GM23338 (cell line): ENCODE measurements at regions not wholly inside any gene's neighbourhood (a gene's known extent, or its start where the extent isn't known, plus 50 kb on each side); places are given as distances from the start of the nearest gene placed in this dataset.

Experiments
- ATAC-seq: fragments of 200-7000 bp; cut with Tn5 transposase; 3 replicates; pipeline ENCODE4 v1.9.1; 2020
- DNase-seq: peaks from one replicate; pipeline ENCODE4 v3.0.0-alpha.2; 2015; ENCODE audit warnings: low spot score
- H2AFZ ChIP-seq: fragments of 200-600 bp; sonication (generic); 2 replicates; pipeline ENCODE4 v1.8.0; 2016; ENCODE audit warnings: antibody characterized with exemption, mild to moderate bottlenecking, moderate library complexity
- H3F3A ChIP-seq: fragments of 200-600 bp; sonication (generic); replicated peaks from 2 replicates; pipeline ENCODE4 v1.8.0; 2017; ENCODE audit warnings: antibody characterized with exemption, mixed run types, low read depth
- H3K27ac ChIP-seq: fragments of 200-600 bp; sonication (generic); 2 replicates; pipeline ENCODE4 v1.6.1; 2016; ENCODE audit warnings: low read depth
- H3K27me3 ChIP-seq: fragments of 200-600 bp; sonication (generic); 2 replicates; pipeline ENCODE4 v1.8.0; 2016; ENCODE audit warnings: mild to moderate bottlenecking, mixed run types, moderate library complexity; ENCODE audit not compliant: insufficient read depth
- H3K36me3 ChIP-seq: fragments of 200-600 bp; sonication (generic); 2 replicates; pipeline ENCODE4 v1.8.0; 2016; ENCODE audit warnings: mild to moderate bottlenecking; ENCODE audit not compliant: insufficient read depth
- H3K4me1 ChIP-seq: fragments of 200-600 bp; sonication (generic); 2 replicates; pipeline ENCODE4 v1.8.0; 2016; ENCODE audit warnings: mild to moderate bottlenecking, moderate library complexity; ENCODE audit not compliant: insufficient read depth
- H3K4me2 ChIP-seq: fragments of 200-600 bp; sonication (generic); 2 replicates; pipeline ENCODE4 v1.7.1; 2017; ENCODE audit warnings: mixed run types
- H3K4me3 ChIP-seq: fragments of 200-600 bp; sonication (generic); 2 replicates; pipeline ENCODE4 v1.6.1; 2016; ENCODE audit warnings: mixed run types
- H3K79me2 ChIP-seq: fragments of 200-600 bp; sonication (generic); replicated peaks from 2 replicates; pipeline ENCODE4 v1.8.0; 2017; ENCODE audit warnings: mild to moderate bottlenecking; ENCODE audit not compliant: insufficient read depth
- H3K9me2 ChIP-seq: fragments of 200-600 bp; sonication (generic); 2 replicates; pipeline ENCODE4 v1.8.0; 2017; ENCODE audit not compliant: insufficient read depth
- H4K20me1 ChIP-seq: fragments of 200-600 bp; sonication (generic); replicated peaks from 2 replicates; pipeline ENCODE4 v1.8.0; 2017; ENCODE audit warnings: mild to moderate bottlenecking; ENCODE audit not compliant: insufficient read depth
- H3K27ac Mint-ChIP-seq: 2 replicates; pipeline ENCODE4 v1.8.0; 2020; ENCODE audit warnings: inconsistent platforms, mild to moderate bottlenecking, moderate library complexity, mixed read lengths
- H3K27me3 Mint-ChIP-seq: 3 replicates; pipeline ENCODE4 v1.8.0; 2022; ENCODE audit warnings: low read depth, mild to moderate bottlenecking, moderate library complexity, mixed read lengths, inconsistent platforms; ENCODE audit not compliant: insufficient read depth, poor library complexity
- H3K36me3 Mint-ChIP-seq: 3 replicates; pipeline ENCODE4 v1.8.0; 2021; ENCODE audit warnings: low read depth, mild to moderate bottlenecking, inconsistent platforms, moderate library complexity, mixed read lengths
- H3K4me1 Mint-ChIP-seq: 3 replicates; pipeline ENCODE4 v1.8.0; 2020; ENCODE audit warnings: mild to moderate bottlenecking, inconsistent platforms, mixed read lengths
- H3K4me3 Mint-ChIP-seq: 3 replicates; pipeline ENCODE4 v1.8.0; 2021; ENCODE audit warnings: moderate library complexity, mild to moderate bottlenecking, inconsistent platforms, mixed read lengths
- H3K9me3 Mint-ChIP-seq: 3 replicates; pipeline ENCODE4 v1.8.0; 2020; ENCODE audit warnings: moderate library complexity, mild to moderate bottlenecking, inconsistent platforms, mixed read lengths
- CREB1 ChIP-seq: fragments of 250-450 bp; sonication (Bioruptor Pico); IDR thresholded peaks from 2 replicates; pipeline ENCODE4 v1.5.0; 2020; ENCODE audit warnings: low read depth, mild to moderate bottlenecking, moderate library complexity
- CTCF ChIP-seq, 2 experiments: fragments of 200-600 bp in 1 of 2; sonication (generic) in 1 of 2; conservative IDR thresholded peaks; 2 replicates each; pipeline versions ENCODE4 v1.5.1 to v1.6.1; 2016 to 2017; ENCODE audit warnings: antibody characterized with exemption in 2 of 2, low read depth in 2 of 2, mild to moderate bottlenecking in 2 of 2, moderate library complexity in 1 of 2
- ETS1 ChIP-seq: IDR thresholded peaks from 2 replicates; pipeline ENCODE4 v1.6.1; 2016; ENCODE audit warnings: antibody characterized with exemption
- EZH2 ChIP-seq: fragments of 200-600 bp; sonication (generic); IDR thresholded peaks from one replicate; pipeline ENCODE4 v1.8.0; 2017; ENCODE audit warnings: antibody characterized with exemption, mild to moderate bottlenecking, low read depth; ENCODE audit not compliant: unreplicated experiment
- JUNB ChIP-seq: IDR thresholded peaks from one replicate; pipeline ENCODE4 v1.6.1; 2016; ENCODE audit warnings: antibody characterized with exemption; ENCODE audit not compliant: unreplicated experiment
- NANOG ChIP-seq: IDR thresholded peaks from 2 replicates; pipeline ENCODE4 v1.6.1; 2016; ENCODE audit warnings: antibody characterized with exemption, borderline replicate concordance
- POLR2AphosphoS5 ChIP-seq: IDR thresholded peaks from 2 replicates; pipeline ENCODE4 v1.6.1; 2016; ENCODE audit warnings: antibody characterized with exemption, low read depth
- REST ChIP-seq: IDR thresholded peaks from one replicate; pipeline ENCODE4 v1.6.1; 2018; ENCODE audit warnings: antibody characterized with exemption; ENCODE audit not compliant: unreplicated experiment
- STAT1 ChIP-seq: IDR thresholded peaks from one replicate; pipeline ENCODE4 v1.6.1; 2016; ENCODE audit warnings: antibody characterized with exemption; ENCODE audit not compliant: unreplicated experiment
- ZNF114 ChIP-seq: fragments of 250-450 bp; sonication (Bioruptor Pico); IDR thresholded peaks from 2 replicates; pipeline ENCODE4 v1.5.0; 2020; ENCODE audit warnings: mild to moderate bottlenecking, moderate library complexity
- ZNF331 ChIP-seq: fragments of 250-450 bp; sonication (Bioruptor Pico); IDR thresholded peaks from 2 replicates; pipeline ENCODE4 v1.5.0; 2020; ENCODE audit warnings: low read depth, mild to moderate bottlenecking, moderate library complexity

- no peak for TF ChIP-seq EZH2
These were observed 208.1 kb downstream of the SOX4 start (continued) for GRCh38 chr6:21801446-21802174.

- H3K27ac ChIP-seq = no peak overlapping the region
- H3K36me3 ChIP-seq = no peaks in the 10 kb centered on the region
- 0 out of 2 replicates have a peak, but pooled peaks cover 7% of the 10 kb centered on the region for H4K20me1 ChIP-seq
- H3K79me2 ChIP-seq = peaks cover 76% of the 10 kb centered on the region
- peaks cover 8% of the 10 kb centered on the region for H3K27me3 Mint-ChIP-seq
- peaks cover 32% of the 10 kb centered on the region for H3K4me1 Mint-ChIP-seq
- ATAC-seq (no peak), DNase-seq (no peak)
- H3K27me3 ChIP-seq = no peaks in the 10 kb centered on the region
- peaks cover 24% of the 10 kb centered on the region for H3K4me1 ChIP-seq
- H3K4me3 ChIP-seq = no peak overlapping the region
- no peaks in the 10 kb centered on the region for H3K9me2 ChIP-seq
- H3K4me3 Mint-ChIP-seq = no peak overlapping the region
- no peak overlapping the region for H2AFZ ChIP-seq
- peaks cover 36% of the 10 kb centered on the region for H3K36me3 Mint-ChIP-seq
- no peak overlapping the region for H3K4me2 ChIP-seq
- peaks cover 16% of the 10 kb centered on the region for H3K9me3 Mint-ChIP-seq
- H3K27ac Mint-ChIP-seq = no peak overlapping the region
- no peaks in the 10 kb centered on the region for H3F3A ChIP-seq
- TF ChIP-seq REST = no peak
- no peak for TF ChIP-seq EZH2
- TF ChIP-seq ETS1 = no peak
- no peak for TF ChIP-seq JUNB
- TF ChIP-seq NANOG = no peak
- TF ChIP-seq ZNF331 (CRISPR knock-in tag) = no peak
- TF ChIP-seq POLR2AphosphoS5 = no peak
- no peak for TF ChIP-seq ZNF114 (CRISPR knock-in tag)
- TF ChIP-seq STAT1 = no peak
- no peak for TF ChIP-seq CTCF (conservative IDR thresholded peaks at IDR 0.05; ENCODE audit: low read depth in 2 of 2)
- TF ChIP-seq CREB1 = no peak
These were observed 208.7 kb downstream of the SOX4 start for GRCh38 chr6:21802175-21802822.
